Tibial nerve (tissue), 4 donors: ENCODE measurements at regions not wholly inside any gene's neighbourhood (a gene's known extent, or its start where the extent isn't known, plus 50 kb on each side); places are given as distances from the start of the nearest gene placed in this dataset.

ENCODE experiments used
- DNase-seq, 2 donors: peaks; one replicate each; pipeline ENCODE4 v3.0.0-alpha.2; 2019; ENCODE audit warnings: low spot score in 2 of 2
- H3K27ac ChIP-seq, 4 donors: fragments of 200-600 bp; sonication (generic) in 3 of 4; one replicate each; pipeline ENCODE4 v1.5.1; 2017 to 2019; ENCODE audit warnings: mild to moderate bottlenecking in 1 of 4
- H3K27me3 ChIP-seq, 2 donors: fragments of 200-600 bp; sonication (generic) in 1 of 2; one replicate each; pipeline versions ENCODE4 v1.5.1 to v1.6.0; 2017 to 2019
- H3K36me3 ChIP-seq, 3 donors: fragments of 200-600 bp; sonication (generic); one replicate each; pipeline ENCODE4 v1.5.1; 2018 to 2019
- H3K4me1 ChIP-seq, 4 donors: fragments of 200-600 bp; sonication (generic) in 3 of 4; one replicate each; pipeline ENCODE4 v1.5.1; 2017 to 2019
- H3K4me3 ChIP-seq, 4 donors: fragments of 200-600 bp; sonication (generic) in 3 of 4; one replicate each; pipeline ENCODE4 v1.5.1; 2017 to 2019; ENCODE audit warnings: mild to moderate bottlenecking in 1 of 4, moderate library complexity in 1 of 4
- H3K9me3 ChIP-seq, 4 donors: fragments of 200-600 bp; sonication (generic) in 3 of 4; one replicate each; pipeline ENCODE4 v1.5.1; 2017 to 2019
- EP300 ChIP-seq, 2 donors: sonication (generic); formaldehyde crosslinking; IDR thresholded peaks; one replicate each; pipeline ENCODE4 v1.6.1; 2017; ENCODE audit warnings: antibody characterized with exemption in 2 of 2, mild to moderate bottlenecking in 1 of 2
- POLR2A ChIP-seq, 2 donors: fragments of 450-650 bp; IDR thresholded peaks; one replicate each; pipeline ENCODE4 v1.6.1; 2017; ENCODE audit warnings: antibody characterized with exemption in 2 of 2, mild to moderate bottlenecking in 2 of 2, moderate library complexity in 2 of 2
- WGBS, 2 donors: methylation state at CpG; one replicate each; pipeline ENCODE4 v1.1.5; 2018; 5-methylcytosine and 5-hydroxymethylcytosine counted together
- TF ChIP-seq, protein P1 (sequence below), 5 experiments: fragments of 200-600 bp in 3 of 5; fragments of 450-650 bp in 2 of 5; sonication (generic) in 3 of 5; IDR thresholded peaks; one replicate each; pipeline ENCODE4 v1.5.1; 2016 to 2019; ENCODE audit warnings: antibody characterized with exemption in 5 of 5, mild to moderate bottlenecking in 3 of 5, moderate library complexity in 2 of 5

DNA sequence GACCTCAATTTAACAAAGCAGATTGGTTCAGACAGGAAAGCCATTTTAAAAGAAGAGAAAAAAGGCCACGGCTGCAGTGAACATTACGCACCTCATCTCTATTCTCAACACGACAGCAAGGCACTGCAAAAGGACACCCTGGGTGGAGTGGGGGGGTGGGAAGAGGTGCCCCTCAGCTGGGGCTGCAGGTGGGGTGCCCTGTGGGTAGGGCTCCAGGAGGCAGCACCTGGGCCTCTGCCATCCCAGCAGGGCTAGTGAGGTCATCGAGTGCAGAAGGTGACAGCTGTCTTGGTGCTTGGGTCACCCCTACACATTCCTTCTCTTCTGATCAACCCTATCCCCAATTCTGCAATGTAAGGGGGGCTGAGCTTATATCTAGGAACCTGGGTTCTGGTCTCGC is 142.9 kb upstream of the PRMT8 start:
- H3K27me3 ChIP-seq, result peaks cover 0 to 6% of the 10 kb centered on the region in 2 donors
- DNase-seq, result no peak

DNA sequence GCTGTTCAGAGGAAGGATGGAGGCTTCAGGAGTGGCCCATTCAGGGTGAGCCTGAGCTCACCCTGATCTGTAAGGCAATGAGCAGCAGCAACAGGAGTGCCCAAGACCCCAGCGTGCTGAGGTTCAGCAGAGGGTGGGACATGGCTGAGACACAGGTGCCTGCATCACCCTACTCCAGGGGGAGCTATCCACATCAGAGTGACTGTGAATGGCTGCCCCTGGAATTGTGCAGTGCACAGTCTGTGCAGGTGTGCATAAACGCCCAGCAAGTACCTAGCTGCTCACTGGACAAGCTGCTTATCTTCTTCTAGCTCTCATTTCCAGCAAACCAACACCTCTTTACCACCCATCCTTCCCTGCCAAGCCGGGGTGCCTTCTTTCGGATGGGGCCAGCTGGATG is 140.6 kb upstream of the PRMT8 start:
- H3K4me3 ChIP-seq, result no peak overlapping the region
- TF ChIP-seq EP300 (IDR thresholded peaks at IDR 0.05) (no peak), POLR2A (IDR thresholded peaks at IDR 0.05) (no peak)
- TF ChIP-seq, protein P1, sequence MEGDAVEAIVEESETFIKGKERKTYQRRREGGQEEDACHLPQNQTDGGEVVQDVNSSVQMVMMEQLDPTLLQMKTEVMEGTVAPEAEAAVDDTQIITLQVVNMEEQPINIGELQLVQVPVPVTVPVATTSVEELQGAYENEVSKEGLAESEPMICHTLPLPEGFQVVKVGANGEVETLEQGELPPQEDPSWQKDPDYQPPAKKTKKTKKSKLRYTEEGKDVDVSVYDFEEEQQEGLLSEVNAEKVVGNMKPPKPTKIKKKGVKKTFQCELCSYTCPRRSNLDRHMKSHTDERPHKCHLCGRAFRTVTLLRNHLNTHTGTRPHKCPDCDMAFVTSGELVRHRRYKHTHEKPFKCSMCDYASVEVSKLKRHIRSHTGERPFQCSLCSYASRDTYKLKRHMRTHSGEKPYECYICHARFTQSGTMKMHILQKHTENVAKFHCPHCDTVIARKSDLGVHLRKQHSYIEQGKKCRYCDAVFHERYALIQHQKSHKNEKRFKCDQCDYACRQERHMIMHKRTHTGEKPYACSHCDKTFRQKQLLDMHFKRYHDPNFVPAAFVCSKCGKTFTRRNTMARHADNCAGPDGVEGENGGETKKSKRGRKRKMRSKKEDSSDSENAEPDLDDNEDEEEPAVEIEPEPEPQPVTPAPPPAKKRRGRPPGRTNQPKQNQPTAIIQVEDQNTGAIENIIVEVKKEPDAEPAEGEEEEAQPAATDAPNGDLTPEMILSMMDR (IDR thresholded peaks at IDR 0.05), result no peak
- H3K4me1 ChIP-seq, result no peaks in the 10 kb centered on the region
- no peak overlapping the region for H3K27ac ChIP-seq
- no peaks in the 10 kb centered on the region for H3K36me3 ChIP-seq
- 74 to 82% methylated on average over 4 of the region's 4 CpGs for WGBS, 2 donors
- no peak for DNase-seq
- no peaks in the 10 kb centered on the region for H3K9me3 ChIP-seq
- H3K27me3 ChIP-seq, result peaks cover 0 to 6% of the 10 kb centered on the region in 2 donors

More for the DNA sequence above, 142.9 kb upstream of the PRMT8 start:
- no peak for TF ChIP-seq EP300 (IDR thresholded peaks at IDR 0.05)
- TF ChIP-seq, protein P1 (IDR thresholded peaks at IDR 0.05), result no peak
- no peak for TF ChIP-seq POLR2A (IDR thresholded peaks at IDR 0.05)
- H3K27ac ChIP-seq, result no peak overlapping the region
- H3K4me3 ChIP-seq, result no peak overlapping the region
- no peaks in the 10 kb centered on the region for H3K9me3 ChIP-seq
- no peaks in the 10 kb centered on the region for H3K36me3 ChIP-seq
- WGBS, 2 donors, result 77 to 91% methylated on average over 5 of the region's 5 CpGs
- no peaks in the 10 kb centered on the region for H3K4me1 ChIP-seq

DNA sequence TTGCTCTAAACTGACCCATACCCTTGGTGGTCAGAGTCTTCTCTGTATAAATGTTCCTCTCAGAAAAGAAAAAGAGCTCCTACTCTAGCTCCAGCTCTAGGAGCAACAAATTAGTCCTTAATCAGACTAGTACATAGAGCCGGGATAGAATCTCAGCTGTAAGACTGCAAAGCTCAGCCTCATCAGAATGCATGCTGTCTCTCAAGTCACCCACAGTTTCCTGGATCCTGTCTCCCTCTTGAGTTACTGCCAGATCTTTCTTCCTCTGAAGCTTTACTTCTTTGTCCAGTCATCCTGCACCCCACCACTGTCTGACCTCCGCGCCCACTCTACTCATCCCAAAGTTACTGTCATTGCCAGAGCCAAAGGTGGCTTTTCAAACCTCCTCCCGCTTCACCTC is 139.3 kb upstream of the PRMT8 start:
- Histone ChIP-seq H3K36me3 (no peaks in the 10 kb centered on the region), H3K9me3 (no peaks in the 10 kb centered on the region), H3K27me3 (peaks cover 0 to 4% of the 10 kb centered on the region in 2 donors), H3K4me3 (no peak overlapping the region), H3K27ac (no peak overlapping the region), H3K4me1 (no peaks in the 10 kb centered on the region)
- WGBS, 2 donors, result 88 to 90% methylated on average over 4 of the region's 4 CpGs
- no peak for DNase-seq
- TF ChIP-seq POLR2A (IDR thresholded peaks at IDR 0.05) (no peak), EP300 (IDR thresholded peaks at IDR 0.05) (no peak)
- TF ChIP-seq, protein P1 (IDR thresholded peaks at IDR 0.05), result no peak

DNA sequence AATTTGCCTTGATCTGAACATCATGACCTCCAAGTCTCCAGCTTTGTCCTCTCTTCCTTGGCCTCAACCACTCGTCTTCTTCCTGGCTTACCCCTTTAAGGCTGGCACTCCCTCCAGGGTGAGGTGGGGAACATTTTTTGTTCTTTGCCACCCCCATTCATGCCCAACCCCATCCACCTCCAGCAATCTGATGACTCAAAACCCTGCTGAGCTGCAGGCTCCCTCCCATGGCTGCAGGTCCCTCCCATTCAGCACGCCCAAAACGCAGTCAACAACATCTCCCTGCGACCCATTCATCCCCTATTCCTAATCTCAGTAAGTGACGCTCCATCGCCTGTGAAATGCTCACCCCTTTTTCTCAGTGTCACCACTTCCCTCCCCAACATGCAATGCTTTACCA is 138.8 kb upstream of the PRMT8 start:
- Histone ChIP-seq H3K27me3 (peaks cover 0 to 4% of the 10 kb centered on the region in 2 donors), H3K4me1 (no peaks in the 10 kb centered on the region), H3K27ac (no peak overlapping the region), H3K9me3 (no peaks in the 10 kb centered on the region), H3K4me3 (no peak overlapping the region), H3K36me3 (no peaks in the 10 kb centered on the region)
- DNase-seq, result no peak
- TF ChIP-seq POLR2A (IDR thresholded peaks at IDR 0.05) (no peak), EP300 (IDR thresholded peaks at IDR 0.05) (no peak)
- TF ChIP-seq, protein P1 (IDR thresholded peaks at IDR 0.05), result no peak
- 78 to 91% methylated on average over 6 of the region's 6 CpGs for WGBS, 2 donors

DNA sequence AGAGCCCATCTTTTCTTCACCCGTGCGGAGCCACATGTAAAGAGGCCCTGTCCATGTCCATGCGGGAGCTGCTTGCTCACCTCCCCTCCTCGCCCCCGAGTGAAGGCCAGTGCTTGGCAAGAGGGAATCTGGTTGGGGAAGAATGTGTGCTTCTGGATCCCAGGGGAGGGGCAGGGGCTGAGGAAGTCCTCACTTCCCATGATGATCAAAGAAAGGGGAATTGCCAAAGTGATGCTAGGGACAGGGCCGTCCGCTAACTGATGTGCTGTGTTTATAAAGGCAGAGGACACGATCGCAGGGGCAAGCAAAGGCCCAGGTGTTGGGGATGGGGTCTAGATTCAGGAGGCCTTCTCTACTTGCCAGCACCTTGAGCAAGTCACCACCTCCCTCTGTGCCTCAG is 137.4 kb upstream of the PRMT8 start:
- H3K9me3 ChIP-seq, result no peaks in the 10 kb centered on the region
- WGBS, 2 donors, result 92 to 94% methylated on average over 9 of the region's 9 CpGs
- peaks cover 0 to 4% of the 10 kb centered on the region in 2 donors for H3K27me3 ChIP-seq
- H3K4me1 ChIP-seq, result no peaks in the 10 kb centered on the region
- no peak overlapping the region for H3K27ac ChIP-seq
- DNase-seq, result no peak
- H3K4me3 ChIP-seq, result no peak overlapping the region
- TF ChIP-seq EP300 (IDR thresholded peaks at IDR 0.05) (no peak), POLR2A (IDR thresholded peaks at IDR 0.05) (no peak)
- TF ChIP-seq, protein P1 (IDR thresholded peaks at IDR 0.05), result no peak
- H3K36me3 ChIP-seq, result no peaks in the 10 kb centered on the region
